ENCODE measurements at regions not wholly inside any gene's neighbourhood (a gene's known extent, or its start where the extent isn't known, plus 50 kb on each side); places are given as distances from the start of the nearest gene placed in this dataset.

- TF ChIP-seq CTCF (IDR thresholded peaks at IDR 0.05; ENCODE audit: insufficient read depth, low read depth, low read length, missing control alignments): no peak
- H3K4me3 ChIP-seq (ENCODE audit: low read depth, low read length): no peak overlapping the region
- no peak for DNase-seq (ENCODE audit: low read depth)
Measured at GRCh38 chr3:103083848-103084631, 649.2 kb downstream of the ZPLD1 start.

GRCh38 chr3:103085465-103085864, 650.6 kb downstream of the ZPLD1 start:
- DNase-seq (ENCODE audit: low read depth): peak; percentile 2
- no peak for TF ChIP-seq CTCF (IDR thresholded peaks at IDR 0.05; ENCODE audit: insufficient read depth, low read depth, low read length, missing control alignments)
- H3K4me3 ChIP-seq (ENCODE audit: low read depth, low read length): no peak overlapping the region

DNA sequence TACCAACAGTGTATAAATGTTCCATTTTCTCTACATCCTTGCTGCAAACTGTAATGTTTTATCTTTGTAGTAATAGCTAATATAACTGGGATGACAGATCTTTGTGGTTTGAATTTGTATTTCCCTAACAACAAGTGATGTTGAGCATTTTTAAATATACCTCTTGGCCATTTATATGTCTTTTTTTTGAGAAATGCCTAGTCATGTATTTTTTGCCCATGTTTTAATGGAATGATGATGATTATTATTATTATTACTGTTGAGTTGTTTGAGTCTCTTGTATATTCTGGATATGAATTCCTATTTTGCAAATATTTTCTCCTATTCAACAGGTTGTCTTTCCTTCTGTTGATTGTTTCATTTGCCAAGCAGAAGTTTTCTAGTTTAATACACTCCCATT, 654.9 kb downstream of the ZPLD1 start:
- TF ChIP-seq CTCF (IDR thresholded peaks at IDR 0.05; ENCODE audit: insufficient read depth, low read depth, low read length, missing control alignments): no peak
- H3K4me3 ChIP-seq (ENCODE audit: low read depth, low read length): no peak overlapping the region
- no peak for DNase-seq (ENCODE audit: low read depth)

- no peak overlapping the region for H3K4me3 ChIP-seq (ENCODE audit: low read depth, low read length)
- DNase-seq (ENCODE audit: low read depth): no peak
- TF ChIP-seq CTCF (IDR thresholded peaks at IDR 0.05; ENCODE audit: insufficient read depth, low read depth, low read length, missing control alignments): no peak
Measured at GRCh38 chr3:103105206-103105605, 670.4 kb downstream of the ZPLD1 start.

- TF ChIP-seq CTCF (IDR thresholded peaks at IDR 0.05; ENCODE audit: insufficient read depth, low read depth, low read length, missing control alignments): no peak
- DNase-seq (ENCODE audit: low read depth): no peak
- H3K4me3 ChIP-seq (ENCODE audit: low read depth, low read length): no peak overlapping the region
Measured at GRCh38 chr3:103112273-103112672, 677.5 kb downstream of the ZPLD1 start.

DNA sequence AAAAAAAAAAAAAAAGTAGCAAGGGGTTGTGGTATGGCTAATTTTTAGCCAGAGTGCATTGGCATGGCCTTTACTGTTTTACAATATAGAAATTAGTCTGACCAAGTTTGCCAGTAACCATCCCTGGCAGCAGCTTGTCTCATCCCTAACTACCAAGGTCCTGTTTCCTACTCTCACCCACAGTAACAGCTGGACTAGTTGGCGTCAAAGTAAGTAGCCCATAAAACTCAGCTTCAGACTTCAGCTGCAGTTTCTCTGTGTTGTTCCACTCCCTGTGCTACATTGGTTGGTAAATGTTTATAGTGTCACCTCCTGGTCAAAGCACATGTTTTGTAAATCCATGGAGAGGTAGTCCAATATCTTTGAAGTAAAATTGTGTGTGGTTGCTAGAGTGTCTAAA, 691.3 kb downstream of the ZPLD1 start:
- H3K4me3 ChIP-seq (ENCODE audit: low read depth, low read length): no peak overlapping the region
- TF ChIP-seq CTCF (IDR thresholded peaks at IDR 0.05; ENCODE audit: insufficient read depth, low read depth, low read length, missing control alignments): no peak
- peak; percentile 2 for DNase-seq (ENCODE audit: low read depth)

DNA sequence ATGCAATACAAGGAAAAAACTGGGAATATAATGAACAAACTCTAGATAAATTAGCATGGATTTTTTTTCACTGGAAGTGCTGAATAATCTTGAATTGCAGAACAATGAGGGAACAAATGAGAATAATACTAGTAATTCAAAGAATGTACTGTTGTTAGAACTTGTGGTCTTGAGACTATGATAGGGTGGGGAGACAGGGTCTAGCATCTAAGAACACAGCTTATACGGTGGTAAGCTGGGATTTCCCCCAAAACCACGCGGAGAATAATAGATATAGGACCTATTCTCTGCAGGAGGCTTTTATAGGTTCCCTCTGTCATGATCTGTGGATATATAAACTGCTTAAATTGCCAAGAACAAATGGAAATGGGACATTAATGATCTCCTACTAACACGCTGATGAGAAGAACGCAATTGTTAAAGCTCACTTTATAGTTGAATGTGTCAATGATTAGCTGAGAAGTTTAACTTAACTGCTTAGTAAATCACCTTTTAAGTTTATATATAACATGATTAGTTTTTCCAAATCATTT, 692.3 kb downstream of the ZPLD1 start:
- DNase-seq (ENCODE audit: low read depth): peak; percentile 30
- TF ChIP-seq CTCF (IDR thresholded peaks at IDR 0.05; ENCODE audit: insufficient read depth, low read depth, low read length, missing control alignments): no peak
- H3K4me3 ChIP-seq (ENCODE audit: low read depth, low read length): no peak overlapping the region
